ENCODE measurements at regions not wholly inside any gene's neighbourhood (a gene's known extent, or its start where the extent isn't known, plus 50 kb on each side); places are given as distances from the start of the nearest gene placed in this dataset.

DNA sequence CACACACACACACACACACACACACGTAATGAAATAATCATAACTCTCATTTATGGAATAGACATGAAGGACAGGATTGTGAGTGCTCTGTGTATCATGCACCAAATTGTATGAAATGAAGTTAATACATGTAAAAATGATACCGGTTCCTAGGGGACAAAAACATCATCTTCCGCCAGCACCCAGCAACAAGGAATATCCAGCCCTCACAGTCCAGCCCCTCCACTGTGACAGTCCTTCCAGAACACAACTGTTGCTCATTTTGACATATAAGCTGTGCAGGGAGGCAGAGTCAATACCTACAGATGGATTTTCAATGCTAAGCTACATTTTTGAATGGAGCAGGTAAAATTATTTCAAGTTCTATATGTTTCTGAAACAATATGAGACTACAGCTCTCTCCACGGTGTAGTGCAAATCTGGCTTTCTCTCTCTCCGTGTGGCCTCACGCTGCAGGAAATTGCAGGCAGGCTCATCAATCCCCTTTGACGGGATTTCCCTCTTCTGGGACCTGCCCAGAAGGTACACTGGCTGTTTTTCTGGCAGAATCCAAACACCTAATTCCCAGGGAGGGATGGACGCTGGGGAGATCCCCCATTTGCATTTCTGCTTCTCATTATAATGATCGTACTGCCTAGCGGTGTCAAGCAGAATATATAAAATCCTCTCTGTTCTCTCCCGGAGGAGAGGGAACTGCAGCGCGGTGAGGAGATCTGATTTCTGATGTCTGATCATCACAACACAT, 494.0 kb downstream of the LIG4 start:
- WGBS, 2 donors, result 34 to 45% methylated on average over 13 of the region's 13 CpGs
- no peak for TF ChIP-seq POLR2A (IDR thresholded peaks at IDR 0.05)
- TF ChIP-seq, protein P1, sequence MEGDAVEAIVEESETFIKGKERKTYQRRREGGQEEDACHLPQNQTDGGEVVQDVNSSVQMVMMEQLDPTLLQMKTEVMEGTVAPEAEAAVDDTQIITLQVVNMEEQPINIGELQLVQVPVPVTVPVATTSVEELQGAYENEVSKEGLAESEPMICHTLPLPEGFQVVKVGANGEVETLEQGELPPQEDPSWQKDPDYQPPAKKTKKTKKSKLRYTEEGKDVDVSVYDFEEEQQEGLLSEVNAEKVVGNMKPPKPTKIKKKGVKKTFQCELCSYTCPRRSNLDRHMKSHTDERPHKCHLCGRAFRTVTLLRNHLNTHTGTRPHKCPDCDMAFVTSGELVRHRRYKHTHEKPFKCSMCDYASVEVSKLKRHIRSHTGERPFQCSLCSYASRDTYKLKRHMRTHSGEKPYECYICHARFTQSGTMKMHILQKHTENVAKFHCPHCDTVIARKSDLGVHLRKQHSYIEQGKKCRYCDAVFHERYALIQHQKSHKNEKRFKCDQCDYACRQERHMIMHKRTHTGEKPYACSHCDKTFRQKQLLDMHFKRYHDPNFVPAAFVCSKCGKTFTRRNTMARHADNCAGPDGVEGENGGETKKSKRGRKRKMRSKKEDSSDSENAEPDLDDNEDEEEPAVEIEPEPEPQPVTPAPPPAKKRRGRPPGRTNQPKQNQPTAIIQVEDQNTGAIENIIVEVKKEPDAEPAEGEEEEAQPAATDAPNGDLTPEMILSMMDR (IDR thresholded peaks at IDR 0.05), result no peak
- no peak for DNase-seq
- Histone ChIP-seq H3K27me3 (no peaks in the 10 kb centered on the region), H3K27ac (no peak overlapping the region), H3K4me1 (no peaks in the 10 kb centered on the region), H3K9me3 (peaks cover 0 to 6% (median 0%) of the 10 kb centered on the region in 3 donors), H3K36me3 (no peaks in the 10 kb centered on the region), H3K4me3 (no peak overlapping the region)
- intact Hi-C loops (cut with DNase I), result no loop called here

DNA sequence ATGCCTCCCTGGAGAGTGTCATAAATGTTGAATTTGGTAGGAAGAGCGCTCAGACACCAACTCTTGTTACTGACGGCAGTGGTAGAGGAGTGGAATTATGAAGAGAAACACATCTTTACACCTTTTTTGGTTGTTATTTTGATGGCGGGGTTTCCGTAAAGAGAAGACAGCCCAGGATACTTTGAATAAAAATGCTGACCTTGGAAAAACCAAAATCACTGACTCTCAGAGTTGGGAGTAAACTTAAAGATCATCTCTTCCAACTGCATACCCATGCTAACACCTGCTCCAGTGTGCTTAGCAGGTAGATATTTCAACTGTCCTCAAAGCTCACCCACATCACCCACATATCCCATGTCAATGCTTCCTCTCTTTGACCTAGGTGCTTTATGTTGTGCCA, 498.6 kb downstream of the LIG4 start:
- H3K27me3 ChIP-seq, result no peaks in the 10 kb centered on the region
- TF ChIP-seq, protein P1 (IDR thresholded peaks at IDR 0.05), result no peak
- TF ChIP-seq POLR2A (IDR thresholded peaks at IDR 0.05), result no peak
- intact Hi-C loops (cut with DNase I), result no loop called here
- WGBS, 2 donors, result 78 to 92% methylated on average over 4 of the region's 4 CpGs
- H3K4me1 ChIP-seq, result no peaks in the 10 kb centered on the region
- no peak for DNase-seq
- no peak overlapping the region for H3K4me3 ChIP-seq
- H3K36me3 ChIP-seq, result no peaks in the 10 kb centered on the region
- H3K9me3 ChIP-seq, result peaks cover 0 to 6% (median 0%) of the 10 kb centered on the region in 3 donors
- no peak overlapping the region for H3K27ac ChIP-seq

DNA sequence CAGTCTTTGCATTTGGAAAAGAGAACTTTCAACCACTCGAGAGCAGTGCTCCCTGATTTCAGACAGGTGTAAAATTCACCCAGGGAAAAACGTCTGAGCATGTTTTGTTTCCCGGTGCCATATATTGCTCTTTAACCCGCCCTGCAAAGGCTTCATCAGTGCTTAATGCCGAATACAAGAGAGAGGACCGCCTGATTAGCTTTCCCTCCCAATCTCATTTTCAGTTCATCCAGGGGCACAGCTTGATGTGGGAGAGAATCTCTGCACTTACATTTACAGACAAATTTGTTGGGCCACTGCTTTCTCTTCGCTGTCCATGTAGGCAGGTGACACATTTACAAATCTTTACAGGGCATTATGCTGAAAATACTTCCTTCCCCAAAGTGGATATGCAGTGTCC, 499.1 kb downstream of the LIG4 start:
- Histone ChIP-seq H3K9me3 (peaks cover 0 to 6% (median 0%) of the 10 kb centered on the region in 3 donors), H3K36me3 (no peaks in the 10 kb centered on the region), H3K27ac (no peak overlapping the region), H3K4me3 (no peak overlapping the region), H3K27me3 (no peaks in the 10 kb centered on the region), H3K4me1 (no peaks in the 10 kb centered on the region)
- 55 to 56% methylated on average over 6 to 7 of the region's 7 CpGs for WGBS, 2 donors
- no peak for DNase-seq
- TF ChIP-seq, protein P1 (IDR thresholded peaks at IDR 0.05), result no peak
- no peak for TF ChIP-seq POLR2A (IDR thresholded peaks at IDR 0.05)
- intact Hi-C loops (cut with DNase I), result no loop called here

DNA sequence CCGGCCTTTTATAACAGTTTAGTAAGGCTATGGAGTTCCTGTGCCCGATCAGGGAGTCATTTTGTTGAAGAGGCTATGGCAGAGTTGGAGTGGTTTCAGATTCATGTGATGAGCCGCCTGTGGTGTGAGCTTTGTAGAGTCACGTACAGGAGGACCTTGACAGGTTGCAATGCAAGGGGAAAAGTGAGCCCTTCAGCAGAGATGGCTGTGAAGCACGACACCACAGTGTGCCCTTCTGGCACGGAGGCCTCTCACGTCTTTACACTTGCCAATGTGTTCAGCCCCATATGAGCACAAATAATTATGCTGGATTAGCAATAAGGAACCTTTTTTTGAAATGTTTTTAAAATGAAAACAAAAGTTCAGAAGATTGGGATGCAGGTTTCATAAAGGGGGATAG, 499.8 kb downstream of the LIG4 start:
- 85 to 91% methylated on average over 6 to 7 of the region's 7 CpGs for WGBS, 2 donors
- no peaks in the 10 kb centered on the region for H3K27me3 ChIP-seq
- TF ChIP-seq, protein P1 (IDR thresholded peaks at IDR 0.05), result no peak
- no peak for TF ChIP-seq POLR2A (IDR thresholded peaks at IDR 0.05)
- intact Hi-C loops (cut with DNase I), result no loop called here
- DNase-seq, result no peak
- H3K9me3 ChIP-seq, result peaks cover 0 to 6% (median 0%) of the 10 kb centered on the region in 3 donors
- no peak overlapping the region for H3K4me3 ChIP-seq
- no peaks in the 10 kb centered on the region for H3K4me1 ChIP-seq
- H3K36me3 ChIP-seq, result no peaks in the 10 kb centered on the region
- H3K27ac ChIP-seq, result no peak overlapping the region

DNA sequence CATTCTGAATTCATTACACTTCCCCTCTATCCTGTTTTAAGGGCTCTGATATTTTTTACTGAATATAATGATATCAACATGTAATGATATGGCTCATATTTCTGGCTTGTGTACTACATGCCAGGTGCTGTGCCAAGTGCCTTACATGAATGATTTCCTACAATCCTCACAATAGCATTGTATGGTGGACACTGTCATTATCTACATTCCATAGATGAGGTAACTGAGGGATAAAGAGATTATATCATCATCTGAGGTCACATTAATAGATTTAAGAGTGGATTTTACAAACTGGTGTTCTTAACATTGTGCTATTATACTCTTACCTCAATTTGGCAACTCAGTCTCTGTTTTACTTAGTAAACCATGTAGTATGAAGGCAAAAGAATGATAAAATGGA, 502.0 kb downstream of the LIG4 start:
- no peak overlapping the region for H3K4me3 ChIP-seq
- TF ChIP-seq POLR2A (IDR thresholded peaks at IDR 0.05), result no peak
- TF ChIP-seq, protein P1 (IDR thresholded peaks at IDR 0.05), result no peak
- no peaks in the 10 kb centered on the region for H3K27me3 ChIP-seq
- no peaks in the 10 kb centered on the region for H3K36me3 ChIP-seq
- intact Hi-C loops (cut with DNase I), result no loop called here
- H3K4me1 ChIP-seq, result no peaks in the 10 kb centered on the region
- H3K27ac ChIP-seq, result no peak overlapping the region
- no peaks in the 10 kb centered on the region for H3K9me3 ChIP-seq
- DNase-seq, result no peak
